Panc1 (cell line): ENCODE measurements at regions not wholly inside any gene's neighbourhood (a gene's known extent, or its start where the extent isn't known, plus 50 kb on each side); places are given as distances from the start of the nearest gene placed in this dataset.

ENCODE experiments used
- ATAC-seq: fragments of 200-7000 bp; cut with Tn5 transposase; 2 replicates; pipeline ENCODE4 v1.9.1; 2020; ENCODE audit warnings: mild to moderate bottlenecking, moderate library complexity
- BruUV-seq: library from RNA; stranded (reverse); fragments of 400-500 nt; replicated peaks from 2 replicates; lab custom pipeline; 2021; lab: Mats Ljungman, UMichigan
- CTCF ChIA-PET: fragments of 300-600 bp; sonication (Branson Sonifier 250); formaldehyde crosslinking; loops from one replicate; lab custom pipeline; 2022; ENCODE audit warnings: antibody characterized with exemption; lab: Charles Lee
- POLR2A ChIA-PET: fragments of 300-600 bp; sonication (Branson Sonifier 250); formaldehyde crosslinking; loops from one replicate; lab custom pipeline; 2022; ENCODE audit warnings: antibody characterized with exemption; lab: Charles Lee
- DNase-seq: peaks from one replicate; pipeline ENCODE4 v3.0.0-alpha.2; 2010; ENCODE audit warnings: low read depth, low spot score
- H3K27ac ChIP-seq: 2 replicates; pipeline ENCODE4 v1.5.1; 2011; ENCODE audit warnings: mild to moderate bottlenecking, low read length, inconsistent platforms
- H3K27me3 ChIP-seq: fragments of 200-500 bp; sonication (Bioruptor generic); 2 replicates; pipeline ENCODE4 v1.6.0; 2014; ENCODE audit warnings: low read length, inconsistent platforms; ENCODE audit not compliant: control insufficient read depth, insufficient read depth
- H3K36me3 ChIP-seq: fragments of 200-500 bp; sonication (Bioruptor generic); 2 replicates; pipeline ENCODE4 v1.5.1; 2014; ENCODE audit warnings: inconsistent platforms, mild to moderate bottlenecking, low read length, moderate library complexity; ENCODE audit not compliant: control insufficient read depth, insufficient read depth
- H3K4me1 ChIP-seq: 2 replicates; pipeline ENCODE4 v1.5.1; 2011; ENCODE audit warnings: inconsistent platforms, mild to moderate bottlenecking, low read length, moderate library complexity; ENCODE audit not compliant: control insufficient read depth, insufficient read depth
- H3K4me3 ChIP-seq, 2 experiments: 2 replicates each; pipeline ENCODE4 v1.5.1; 2011 to 2012; ENCODE audit warnings: low read depth in 2 of 2, low read length in 2 of 2, mild to moderate bottlenecking in 2 of 2, inconsistent platforms in 1 of 2, moderate library complexity in 1 of 2
- H3K9me3 ChIP-seq: fragments of 200-500 bp; sonication (Bioruptor generic); 2 replicates; pipeline ENCODE4 v1.5.1; 2014; ENCODE audit warnings: low read depth, mild to moderate bottlenecking, inconsistent platforms, low read length, moderate library complexity; ENCODE audit not compliant: control insufficient read depth, insufficient read depth
- CTCF ChIP-seq: fragments of 450-650 bp; IDR thresholded peaks from 2 replicates; pipeline ENCODE4 v1.5.1; 2017; ENCODE audit warnings: mild to moderate bottlenecking
- POLR2AphosphoS5 ChIP-seq: IDR thresholded peaks from 2 replicates; pipeline ENCODE4 v1.6.1; 2012; ENCODE audit warnings: mild to moderate bottlenecking, low read depth, low read length, moderate library complexity
- REST ChIP-seq, 2 experiments: IDR thresholded peaks; 2 replicates each; pipeline ENCODE4 v1.6.1; 2011 to 2012; ENCODE audit warnings: low read depth in 2 of 2, control low read depth in 1 of 2, low read length in 1 of 2, mild to moderate bottlenecking in 1 of 2, moderate library complexity in 1 of 2; ENCODE audit not compliant: insufficient read depth in 1 of 2
- SIN3A ChIP-seq: IDR thresholded peaks from 2 replicates; pipeline ENCODE4 v1.6.1; 2012; ENCODE audit warnings: low read depth, mild to moderate bottlenecking, low read length, moderate library complexity, borderline replicate concordance; ENCODE audit not compliant: insufficient read depth
- TCF7L2 ChIP-seq: IDR thresholded peaks from 2 replicates; pipeline ENCODE4 v1.6.1; 2011; ENCODE audit warnings: mild to moderate bottlenecking, low read depth, low read length, inconsistent platforms
- in situ Hi-C: cut with HindIII; loops from 2 replicates; pipeline ENCODE4 v1.10.0; 2016; ENCODE audit warnings: low sequenced_read_pairs, low pct_unique_long_range_greater_than_20kb
- intact Hi-C: fragments of 100-400 bp; cut with micrococcal nuclease; formaldehyde crosslinking; loops from one replicate; pipeline ENCODE4 v1.10.0; 2022; ENCODE audit not compliant: unreplicated experiment

DNA sequence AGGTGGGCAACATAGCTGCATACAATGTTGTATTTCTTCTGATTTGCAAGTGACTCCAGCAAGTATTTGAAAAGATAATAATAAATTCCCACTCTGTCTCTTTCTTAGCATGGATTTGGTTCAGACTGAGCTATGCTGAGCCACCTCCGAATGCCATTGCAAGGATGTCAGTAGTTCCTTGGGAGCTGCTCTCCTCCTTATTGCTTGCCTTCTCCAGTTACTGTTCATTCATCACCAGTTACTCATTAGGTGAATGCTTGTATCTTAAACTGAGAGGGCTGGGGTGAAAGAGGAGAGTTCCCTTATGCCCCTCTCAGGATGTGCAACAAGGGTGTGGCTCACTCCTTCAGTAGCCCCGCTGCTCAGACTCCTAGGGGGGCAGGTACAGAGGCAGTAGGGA is 78.4 kb upstream of the PRKAR2B start:
- no peaks in the 10 kb centered on the region for H3K36me3 ChIP-seq
- no TSS peak for BruUV-seq
- ChIA-PET POLR2A (no interaction called here), CTCF (no interaction called here)
- TF ChIP-seq POLR2AphosphoS5 (no peak), CTCF (no peak), SIN3A (no peak), TCF7L2 (no peak), REST (IDR thresholded peaks at IDR 0.05; ENCODE audit: insufficient read depth in 1 of 2, low read depth in 2 of 2, low read length in 1 of 2) (no peak)
- DNase-seq, result no peak
- intact Hi-C loops (no loop called here), in situ Hi-C loops (no loop called here)
- no peak for ATAC-seq
- H3K4me1 ChIP-seq, result no peaks in the 10 kb centered on the region
- H3K27me3 ChIP-seq, result peaks cover 5% of the 10 kb centered on the region
- H3K27ac ChIP-seq, result no peak overlapping the region
- H3K9me3 ChIP-seq, result no peaks in the 10 kb centered on the region
- no peak overlapping the region for H3K4me3 ChIP-seq

- POLR2A ChIA-PET, result no interaction called here
- no TSS peak for BruUV-seq
- Histone ChIP-seq H3K27ac (no peak overlapping the region), H3K4me3 (no peak overlapping the region), H3K36me3 (no peaks in the 10 kb centered on the region), H3K4me1 (no peaks in the 10 kb centered on the region), H3K27me3 (peaks cover 3% of the 10 kb centered on the region), H3K9me3 (no peaks in the 10 kb centered on the region)
- intact Hi-C loops (no loop called here), in situ Hi-C loops (no loop called here)
- CTCF ChIA-PET, result no interaction called here
- no peak for ATAC-seq
- TF ChIP-seq SIN3A (no peak), CTCF (no peak)
- no peak for DNase-seq
Measured at GRCh38 chr7:106968160-106968559, 76.3 kb upstream of the PRKAR2B start.
